ENCODE measurements at regions not wholly inside any gene's neighbourhood (a gene's known extent, or its start where the extent isn't known, plus 50 kb on each side); places are given as distances from the start of the nearest gene placed in this dataset.

DNA sequence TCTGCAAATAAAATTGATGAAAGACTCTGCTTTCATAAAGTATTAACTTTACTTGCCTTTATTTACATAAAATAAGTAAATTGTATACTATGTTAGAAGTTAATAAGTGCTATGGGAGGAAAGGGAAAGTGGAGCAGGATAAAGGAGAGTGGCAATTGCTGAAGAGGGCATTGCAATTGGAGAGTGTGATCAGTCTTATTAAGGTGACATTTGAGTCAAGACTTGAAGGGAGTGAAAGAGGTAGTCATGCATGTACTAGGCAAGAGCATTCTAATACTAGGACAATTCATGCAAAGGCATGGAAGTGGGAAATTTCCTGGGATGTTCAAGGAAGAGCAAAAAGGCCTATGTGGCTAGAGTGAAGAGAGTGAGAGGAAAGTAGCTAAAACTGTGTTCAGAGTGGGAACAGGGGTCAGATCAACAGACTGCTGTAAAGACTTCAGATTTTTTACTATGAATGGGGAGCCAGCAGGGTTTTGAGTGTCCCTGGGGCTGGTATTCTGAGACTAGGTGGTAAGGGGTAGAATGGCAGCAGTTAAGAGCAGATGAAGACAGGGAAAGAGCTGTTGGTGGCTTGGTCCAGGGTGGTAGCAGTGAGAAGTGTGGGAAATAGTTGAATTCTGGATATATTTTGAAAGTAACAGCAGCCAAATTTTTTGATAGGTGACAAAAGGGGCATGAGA lies 182.3 kb upstream of the RIOK2 start:
- Histone ChIP-seq H3K36me3 (ENCODE audit: insufficient read depth, low read length) (no peaks in the 10 kb centered on the region), H3K27ac (ENCODE audit: low read depth, low read length) (no peak overlapping the region), H3K4me2 (ENCODE audit: insufficient read depth, low read length) (no peak overlapping the region), H3K9me3 (ENCODE audit: low read depth, low read length) (no peaks in the 10 kb centered on the region), H4K20me1 (ENCODE audit: insufficient read depth, low read length) (no peaks in the 10 kb centered on the region), H2AFZ (ENCODE audit: low read length) (no peak overlapping the region), H3K4me3 (ENCODE audit: insufficient read depth, low read length) (no peak overlapping the region), H3K27me3 (ENCODE audit: insufficient read depth, low read length) (no peaks in the 10 kb centered on the region), H3K4me1 (ENCODE audit: insufficient read depth, low read length) (no peaks in the 10 kb centered on the region), H3K79me2 (ENCODE audit: insufficient read depth, low read length) (no peaks in the 10 kb centered on the region)
- TF ChIP-seq, protein P1, sequence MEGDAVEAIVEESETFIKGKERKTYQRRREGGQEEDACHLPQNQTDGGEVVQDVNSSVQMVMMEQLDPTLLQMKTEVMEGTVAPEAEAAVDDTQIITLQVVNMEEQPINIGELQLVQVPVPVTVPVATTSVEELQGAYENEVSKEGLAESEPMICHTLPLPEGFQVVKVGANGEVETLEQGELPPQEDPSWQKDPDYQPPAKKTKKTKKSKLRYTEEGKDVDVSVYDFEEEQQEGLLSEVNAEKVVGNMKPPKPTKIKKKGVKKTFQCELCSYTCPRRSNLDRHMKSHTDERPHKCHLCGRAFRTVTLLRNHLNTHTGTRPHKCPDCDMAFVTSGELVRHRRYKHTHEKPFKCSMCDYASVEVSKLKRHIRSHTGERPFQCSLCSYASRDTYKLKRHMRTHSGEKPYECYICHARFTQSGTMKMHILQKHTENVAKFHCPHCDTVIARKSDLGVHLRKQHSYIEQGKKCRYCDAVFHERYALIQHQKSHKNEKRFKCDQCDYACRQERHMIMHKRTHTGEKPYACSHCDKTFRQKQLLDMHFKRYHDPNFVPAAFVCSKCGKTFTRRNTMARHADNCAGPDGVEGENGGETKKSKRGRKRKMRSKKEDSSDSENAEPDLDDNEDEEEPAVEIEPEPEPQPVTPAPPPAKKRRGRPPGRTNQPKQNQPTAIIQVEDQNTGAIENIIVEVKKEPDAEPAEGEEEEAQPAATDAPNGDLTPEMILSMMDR (IDR thresholded peaks at IDR 0.05; ENCODE audit: extremely low read depth, low read depth, low read length), result no peak
- DNase-seq (ENCODE audit: insufficient read length, low spot score, missing footprints), result no peak

- no peak for DNase-seq (ENCODE audit: insufficient read length, low spot score, missing footprints)
- no peak overlapping the region for H3K4me2 ChIP-seq (ENCODE audit: insufficient read depth, low read length)
These were observed 182.9 kb upstream of the RIOK2 start for GRCh38 chr5:97365918-97366317.

GRCh38 chr5:97375959-97376358 lies 192.9 kb upstream of the RIOK2 start:
- Histone ChIP-seq H3K36me3 (ENCODE audit: insufficient read depth, low read length) (no peaks in the 10 kb centered on the region), H3K4me2 (ENCODE audit: insufficient read depth, low read length) (no peak overlapping the region), H3K27ac (ENCODE audit: low read depth, low read length) (no peak overlapping the region), H2AFZ (ENCODE audit: low read length) (no peak overlapping the region), H3K9me3 (ENCODE audit: low read depth, low read length) (no peaks in the 10 kb centered on the region), H3K4me1 (ENCODE audit: insufficient read depth, low read length) (no peaks in the 10 kb centered on the region), H3K79me2 (ENCODE audit: insufficient read depth, low read length) (no peaks in the 10 kb centered on the region), H3K27me3 (ENCODE audit: insufficient read depth, low read length) (no peaks in the 10 kb centered on the region), H3K4me3 (ENCODE audit: insufficient read depth, low read length) (no peak overlapping the region), H4K20me1 (ENCODE audit: insufficient read depth, low read length) (no peaks in the 10 kb centered on the region)
- TF ChIP-seq, protein P1 (IDR thresholded peaks at IDR 0.05; ENCODE audit: extremely low read depth, low read depth, low read length), result no peak
- no peak for DNase-seq (ENCODE audit: insufficient read length, low spot score, missing footprints)

More at GRCh38 chr5:97365918-97366317, 182.9 kb upstream of the RIOK2 start:
- Histone ChIP-seq H3K9me3 (ENCODE audit: low read depth, low read length) (no peaks in the 10 kb centered on the region), H3K4me3 (ENCODE audit: insufficient read depth, low read length) (no peak overlapping the region), H3K27me3 (ENCODE audit: insufficient read depth, low read length) (no peaks in the 10 kb centered on the region), H3K79me2 (ENCODE audit: insufficient read depth, low read length) (no peaks in the 10 kb centered on the region), H4K20me1 (ENCODE audit: insufficient read depth, low read length) (no peaks in the 10 kb centered on the region), H3K27ac (ENCODE audit: low read depth, low read length) (no peak overlapping the region), H3K4me1 (ENCODE audit: insufficient read depth, low read length) (no peaks in the 10 kb centered on the region), H3K36me3 (ENCODE audit: insufficient read depth, low read length) (no peaks in the 10 kb centered on the region), H2AFZ (ENCODE audit: low read length) (no peak overlapping the region)
- TF ChIP-seq, protein P1 (IDR thresholded peaks at IDR 0.05; ENCODE audit: extremely low read depth, low read depth, low read length), result no peak

GRCh38 chr5:97377582-97377981 lies 194.5 kb upstream of the RIOK2 start:
- Histone ChIP-seq H3K79me2 (ENCODE audit: insufficient read depth, low read length) (no peaks in the 10 kb centered on the region), H3K4me2 (ENCODE audit: insufficient read depth, low read length) (no peak overlapping the region), H2AFZ (ENCODE audit: low read length) (no peak overlapping the region), H3K36me3 (ENCODE audit: insufficient read depth, low read length) (no peaks in the 10 kb centered on the region), H4K20me1 (ENCODE audit: insufficient read depth, low read length) (no peaks in the 10 kb centered on the region), H3K27me3 (ENCODE audit: insufficient read depth, low read length) (no peaks in the 10 kb centered on the region), H3K27ac (ENCODE audit: low read depth, low read length) (no peak overlapping the region), H3K4me1 (ENCODE audit: insufficient read depth, low read length) (no peaks in the 10 kb centered on the region), H3K4me3 (ENCODE audit: insufficient read depth, low read length) (no peak overlapping the region), H3K9me3 (ENCODE audit: low read depth, low read length) (no peaks in the 10 kb centered on the region)
- TF ChIP-seq, protein P1 (IDR thresholded peaks at IDR 0.05; ENCODE audit: extremely low read depth, low read depth, low read length), result no peak
- DNase-seq (ENCODE audit: insufficient read length, low spot score, missing footprints), result no peak

Data from osteoblast (primary cell).